ENCODE measurements at regions not wholly inside any gene's neighbourhood (a gene's known extent, or its start where the extent isn't known, plus 50 kb on each side); places are given as distances from the start of the nearest gene placed in this dataset.

- no peak overlapping the region for H3K4me2 ChIP-seq (ENCODE audit: insufficient read depth, low read length)
- H3K9me3 ChIP-seq (replicated peaks; ENCODE audit: control insufficient read depth, insufficient read depth, low read length), result no peaks in the 10 kb centered on the region
- intact Hi-C loops (cut with micrococcal nuclease), result no loop called here
- H3K4me3 ChIP-seq (replicated peaks in 1 of 3; ENCODE audit: insufficient read depth in 1 of 3, low read depth in 1 of 3, low read length in 3 of 3), result no peak overlapping the region
- no peaks in the 10 kb centered on the region for H3K36me3 ChIP-seq (ENCODE audit: control insufficient read depth in 2 of 2, extremely low read depth in 1 of 2, insufficient read depth in 2 of 2, low read length in 2 of 2)
- no peaks in the 10 kb centered on the region for H3K9me1 ChIP-seq (replicated peaks; ENCODE audit: control insufficient read depth, extremely low read depth, insufficient read depth, low read length)
- no peak overlapping the region for H2AFZ ChIP-seq (ENCODE audit: low read depth, low read length)
- FAIRE-seq (no peak), DNase-seq (ENCODE audit: low read depth, low spot score) (no peak)
- no TSS peak for BruUV-seq (replicated peaks)
- CTCF ChIA-PET, result interaction anchor here (0.6 kb wide), 1 partner anchor 10 kb away, joined by 4 read pairs; no protein-coding TSS in a partner anchor
- no peak for TF ChIP-seq FOS (IDR thresholded peaks at IDR 0.05; ENCODE audit: borderline replicate concordance, insufficient read depth, low read length)
- TF ChIP-seq JUN (IDR thresholded peaks at IDR 0.05; ENCODE audit: borderline replicate concordance, insufficient read depth, insufficient read length, low read depth), result no peak
- TF ChIP-seq MAX (IDR thresholded peaks at IDR 0.05; ENCODE audit: insufficient read depth, insufficient read length), result no peak
- TF ChIP-seq POLR2A (IDR thresholded peaks at IDR 0.05; ENCODE audit: low read depth, low read length), result no peak
- no peak for TF ChIP-seq MYC (IDR thresholded peaks at IDR 0.05; ENCODE audit: low read depth, low read length)
- TF ChIP-seq CTCF (IDR thresholded peaks at IDR 0.05; ENCODE audit: extremely low read depth in 1 of 2, insufficient read depth in 1 of 2, low read depth in 1 of 2, low read length in 2 of 2), result no peak
- TF ChIP-seq EZH2 (IDR thresholded peaks at IDR 0.05; ENCODE audit: borderline replicate concordance, low read depth, low read length, severe bottlenecking), result no peak
- no peak for TF ChIP-seq POLR2AphosphoS5 (IDR thresholded peaks at IDR 0.05; ENCODE audit: insufficient read depth, low read depth, low read length)
- no peak for TF ChIP-seq GATA2 (IDR thresholded peaks at IDR 0.05; ENCODE audit: insufficient read depth, insufficient read length, low read depth, low read length)
- no peak overlapping the region for H3K27ac ChIP-seq (ENCODE audit: insufficient read depth, low read depth, low read length)
- no peak overlapping the region for H3K9ac ChIP-seq (replicated peaks; ENCODE audit: extremely low read depth, insufficient read depth, low read length)
- POLR2A ChIA-PET, result no interaction called here
- dilution Hi-C loops (cut with MboI; ENCODE audit: extremely low pct_ligation_motif_present, low sequenced_read_pairs), result no loop called here
- H3K27me3 ChIP-seq (ENCODE audit: control insufficient read depth in 2 of 2, insufficient read depth in 2 of 2, low read length in 2 of 2), result no peaks in the 10 kb centered on the region
- H4K20me1 ChIP-seq (replicated peaks; ENCODE audit: control insufficient read depth, extremely low read depth, insufficient read depth, low read length), result no peaks in the 10 kb centered on the region
- no peaks in the 10 kb centered on the region for H3K4me1 ChIP-seq (ENCODE audit: control insufficient read depth, extremely low read depth, insufficient read depth, low read length)
- H3K79me2 ChIP-seq (ENCODE audit: control insufficient read depth, insufficient read depth, low read length), result no peaks in the 10 kb centered on the region
These were observed 446.4 kb upstream of the SEMA6A start for GRCh38 chr5:117020999-117021398.
